K562 (cell line): ENCODE measurements at regions not wholly inside any gene's neighbourhood (a gene's known extent, or its start where the extent isn't known, plus 50 kb on each side); places are given as distances from the start of the nearest gene placed in this dataset.

ENCODE experiments used
- MAFG ChIP-seq: fragments of 450-650 bp; conservative IDR thresholded peaks from 2 replicates; pipeline ENCODE4 v1.6.1; 2016; ENCODE audit warnings: missing genetic modification characterization, missing compliant biosample characterization
- MCM5 ChIP-seq: fragments of 450-650 bp; IDR thresholded peaks from 2 replicates; pipeline ENCODE4 v1.6.1; 2016; ENCODE audit warnings: low read depth
- RCOR1 ChIP-seq, 2 experiments: IDR thresholded peaks; 2 replicates each; pipeline ENCODE4 v1.6.1; 2012; ENCODE audit warnings: low read depth in 2 of 2, low read length in 2 of 2, borderline replicate concordance in 1 of 2, improper control_type of control experiment in 1 of 2
- TF ChIP-seq, protein P1 (sequence below): fragments of 450-650 bp; IDR thresholded peaks from 2 replicates; pipeline ENCODE4 v1.6.1; 2016; ENCODE audit warnings: mild to moderate bottlenecking, moderate library complexity
- TF ChIP-seq, protein P2 (sequence below): fragments of 450-650 bp; formaldehyde crosslinking; IDR thresholded peaks from 2 replicates; pipeline ENCODE4 v1.4.0; 2020; ENCODE audit warnings: mild to moderate bottlenecking

DNA sequence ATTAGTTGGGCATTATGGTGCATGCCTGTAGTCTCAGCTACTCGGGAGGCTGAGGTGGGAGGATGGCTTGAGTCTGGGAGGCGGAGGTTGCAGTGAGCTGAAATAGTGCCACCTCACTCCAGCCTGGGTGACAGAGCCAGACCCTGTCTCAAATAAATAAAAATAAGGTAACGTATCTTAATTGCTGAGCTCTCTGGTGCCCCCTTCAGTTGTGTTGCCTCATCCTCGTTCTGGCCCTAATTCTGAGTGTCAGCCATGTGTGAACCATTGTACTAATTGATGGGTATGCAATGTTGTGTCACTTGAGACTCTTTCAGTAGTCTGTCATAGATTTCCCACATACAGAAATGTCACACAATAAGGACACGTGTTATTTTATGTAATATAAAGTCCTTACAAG lies 363.1 kb upstream of the RBFOX1 start:
- TF ChIP-seq MCM5 (no peak), RCOR1 (IDR thresholded peaks at IDR 0.05; ENCODE audit: borderline replicate concordance in 1 of 2, low read depth in 2 of 2, low read length in 2 of 2) (no peak), MAFG (no peak)
- TF ChIP-seq, protein P1, sequence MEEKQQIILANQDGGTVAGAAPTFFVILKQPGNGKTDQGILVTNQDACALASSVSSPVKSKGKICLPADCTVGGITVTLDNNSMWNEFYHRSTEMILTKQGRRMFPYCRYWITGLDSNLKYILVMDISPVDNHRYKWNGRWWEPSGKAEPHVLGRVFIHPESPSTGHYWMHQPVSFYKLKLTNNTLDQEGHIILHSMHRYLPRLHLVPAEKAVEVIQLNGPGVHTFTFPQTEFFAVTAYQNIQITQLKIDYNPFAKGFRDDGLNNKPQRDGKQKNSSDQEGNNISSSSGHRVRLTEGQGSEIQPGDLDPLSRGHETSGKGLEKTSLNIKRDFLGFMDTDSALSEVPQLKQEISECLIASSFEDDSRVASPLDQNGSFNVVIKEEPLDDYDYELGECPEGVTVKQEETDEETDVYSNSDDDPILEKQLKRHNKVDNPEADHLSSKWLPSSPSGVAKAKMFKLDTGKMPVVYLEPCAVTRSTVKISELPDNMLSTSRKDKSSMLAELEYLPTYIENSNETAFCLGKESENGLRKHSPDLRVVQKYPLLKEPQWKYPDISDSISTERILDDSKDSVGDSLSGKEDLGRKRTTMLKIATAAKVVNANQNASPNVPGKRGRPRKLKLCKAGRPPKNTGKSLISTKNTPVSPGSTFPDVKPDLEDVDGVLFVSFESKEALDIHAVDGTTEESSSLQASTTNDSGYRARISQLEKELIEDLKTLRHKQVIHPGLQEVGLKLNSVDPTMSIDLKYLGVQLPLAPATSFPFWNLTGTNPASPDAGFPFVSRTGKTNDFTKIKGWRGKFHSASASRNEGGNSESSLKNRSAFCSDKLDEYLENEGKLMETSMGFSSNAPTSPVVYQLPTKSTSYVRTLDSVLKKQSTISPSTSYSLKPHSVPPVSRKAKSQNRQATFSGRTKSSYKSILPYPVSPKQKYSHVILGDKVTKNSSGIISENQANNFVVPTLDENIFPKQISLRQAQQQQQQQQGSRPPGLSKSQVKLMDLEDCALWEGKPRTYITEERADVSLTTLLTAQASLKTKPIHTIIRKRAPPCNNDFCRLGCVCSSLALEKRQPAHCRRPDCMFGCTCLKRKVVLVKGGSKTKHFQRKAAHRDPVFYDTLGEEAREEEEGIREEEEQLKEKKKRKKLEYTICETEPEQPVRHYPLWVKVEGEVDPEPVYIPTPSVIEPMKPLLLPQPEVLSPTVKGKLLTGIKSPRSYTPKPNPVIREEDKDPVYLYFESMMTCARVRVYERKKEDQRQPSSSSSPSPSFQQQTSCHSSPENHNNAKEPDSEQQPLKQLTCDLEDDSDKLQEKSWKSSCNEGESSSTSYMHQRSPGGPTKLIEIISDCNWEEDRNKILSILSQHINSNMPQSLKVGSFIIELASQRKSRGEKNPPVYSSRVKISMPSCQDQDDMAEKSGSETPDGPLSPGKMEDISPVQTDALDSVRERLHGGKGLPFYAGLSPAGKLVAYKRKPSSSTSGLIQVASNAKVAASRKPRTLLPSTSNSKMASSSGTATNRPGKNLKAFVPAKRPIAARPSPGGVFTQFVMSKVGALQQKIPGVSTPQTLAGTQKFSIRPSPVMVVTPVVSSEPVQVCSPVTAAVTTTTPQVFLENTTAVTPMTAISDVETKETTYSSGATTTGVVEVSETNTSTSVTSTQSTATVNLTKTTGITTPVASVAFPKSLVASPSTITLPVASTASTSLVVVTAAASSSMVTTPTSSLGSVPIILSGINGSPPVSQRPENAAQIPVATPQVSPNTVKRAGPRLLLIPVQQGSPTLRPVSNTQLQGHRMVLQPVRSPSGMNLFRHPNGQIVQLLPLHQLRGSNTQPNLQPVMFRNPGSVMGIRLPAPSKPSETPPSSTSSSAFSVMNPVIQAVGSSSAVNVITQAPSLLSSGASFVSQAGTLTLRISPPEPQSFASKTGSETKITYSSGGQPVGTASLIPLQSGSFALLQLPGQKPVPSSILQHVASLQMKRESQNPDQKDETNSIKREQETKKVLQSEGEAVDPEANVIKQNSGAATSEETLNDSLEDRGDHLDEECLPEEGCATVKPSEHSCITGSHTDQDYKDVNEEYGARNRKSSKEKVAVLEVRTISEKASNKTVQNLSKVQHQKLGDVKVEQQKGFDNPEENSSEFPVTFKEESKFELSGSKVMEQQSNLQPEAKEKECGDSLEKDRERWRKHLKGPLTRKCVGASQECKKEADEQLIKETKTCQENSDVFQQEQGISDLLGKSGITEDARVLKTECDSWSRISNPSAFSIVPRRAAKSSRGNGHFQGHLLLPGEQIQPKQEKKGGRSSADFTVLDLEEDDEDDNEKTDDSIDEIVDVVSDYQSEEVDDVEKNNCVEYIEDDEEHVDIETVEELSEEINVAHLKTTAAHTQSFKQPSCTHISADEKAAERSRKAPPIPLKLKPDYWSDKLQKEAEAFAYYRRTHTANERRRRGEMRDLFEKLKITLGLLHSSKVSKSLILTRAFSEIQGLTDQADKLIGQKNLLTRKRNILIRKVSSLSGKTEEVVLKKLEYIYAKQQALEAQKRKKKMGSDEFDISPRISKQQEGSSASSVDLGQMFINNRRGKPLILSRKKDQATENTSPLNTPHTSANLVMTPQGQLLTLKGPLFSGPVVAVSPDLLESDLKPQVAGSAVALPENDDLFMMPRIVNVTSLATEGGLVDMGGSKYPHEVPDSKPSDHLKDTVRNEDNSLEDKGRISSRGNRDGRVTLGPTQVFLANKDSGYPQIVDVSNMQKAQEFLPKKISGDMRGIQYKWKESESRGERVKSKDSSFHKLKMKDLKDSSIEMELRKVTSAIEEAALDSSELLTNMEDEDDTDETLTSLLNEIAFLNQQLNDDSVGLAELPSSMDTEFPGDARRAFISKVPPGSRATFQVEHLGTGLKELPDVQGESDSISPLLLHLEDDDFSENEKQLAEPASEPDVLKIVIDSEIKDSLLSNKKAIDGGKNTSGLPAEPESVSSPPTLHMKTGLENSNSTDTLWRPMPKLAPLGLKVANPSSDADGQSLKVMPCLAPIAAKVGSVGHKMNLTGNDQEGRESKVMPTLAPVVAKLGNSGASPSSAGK = no peak
- TF ChIP-seq, protein P2, sequence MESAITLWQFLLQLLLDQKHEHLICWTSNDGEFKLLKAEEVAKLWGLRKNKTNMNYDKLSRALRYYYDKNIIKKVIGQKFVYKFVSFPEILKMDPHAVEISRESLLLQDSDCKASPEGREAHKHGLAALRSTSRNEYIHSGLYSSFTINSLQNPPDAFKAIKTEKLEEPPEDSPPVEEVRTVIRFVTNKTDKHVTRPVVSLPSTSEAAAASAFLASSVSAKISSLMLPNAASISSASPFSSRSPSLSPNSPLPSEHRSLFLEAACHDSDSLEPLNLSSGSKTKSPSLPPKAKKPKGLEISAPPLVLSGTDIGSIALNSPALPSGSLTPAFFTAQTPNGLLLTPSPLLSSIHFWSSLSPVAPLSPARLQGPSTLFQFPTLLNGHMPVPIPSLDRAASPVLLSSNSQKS (CRISPR knock-in tag) = no peak
